HG03520 (cell line): ENCODE measurements at regions not wholly inside any gene's neighbourhood (a gene's known extent, or its start where the extent isn't known, plus 50 kb on each side); places are given as distances from the start of the nearest gene placed in this dataset.
A peak's percentile ranks its signal among the peaks of the same experiment; 100 is the strongest.

Experiments used
- ATAC-seq: cut with Tn5 transposase; IDR thresholded peaks from one replicate; pipeline ENCODE4 v1.9.1; 2021; ENCODE audit warnings: mild to moderate bottlenecking, moderate library complexity; ENCODE audit not compliant: unreplicated experiment

- no peak for ATAC-seq
Measured at GRCh38 chr2:212712991-212713390, 174.4 kb upstream of the ERBB4 start.

- peak; percentile 41 for ATAC-seq
Measured at GRCh38 chr2:212712466-212712865, 173.9 kb upstream of the ERBB4 start.

- ATAC-seq = no peak
Measured at GRCh38 chr2:212711856-212712255, 173.3 kb upstream of the ERBB4 start.

- no peak for ATAC-seq
Measured at GRCh38 chr2:212709280-212709679, 170.7 kb upstream of the ERBB4 start.

- ATAC-seq = no peak
Measured at GRCh38 chr2:212708355-212708754, 169.8 kb upstream of the ERBB4 start.

GRCh38 chr2:212695426-212695825, 156.8 kb upstream of the ERBB4 start:
- ATAC-seq = no peak

GRCh38 chr2:212694398-212694797, 155.8 kb upstream of the ERBB4 start:
- ATAC-seq = no peak

- no peak for ATAC-seq
Measured at GRCh38 chr2:212692466-212692865, 153.9 kb upstream of the ERBB4 start.

GRCh38 chr2:212686285-212686895, 147.8 kb upstream of the ERBB4 start:
- ATAC-seq = peak; percentile 51

- ATAC-seq = no peak
Measured at GRCh38 chr2:212683346-212684097, 144.9 kb upstream of the ERBB4 start.

GRCh38 chr2:212682937-212683336, 144.3 kb upstream of the ERBB4 start:
- ATAC-seq = no peak

GRCh38 chr2:212677466-212677865, 138.9 kb upstream of the ERBB4 start:
- no peak for ATAC-seq

- no peak for ATAC-seq
Measured at GRCh38 chr2:212672186-212672585, 133.6 kb upstream of the ERBB4 start.

GRCh38 chr2:212669761-212670160, 131.2 kb upstream of the ERBB4 start:
- ATAC-seq = no peak

GRCh38 chr2:212667751-212668316, 129.2 kb upstream of the ERBB4 start:
- peak; percentile 47 for ATAC-seq

GRCh38 chr2:212665948-212666347, 127.3 kb upstream of the ERBB4 start:
- ATAC-seq = no peak

- no peak for ATAC-seq
Measured at GRCh38 chr2:212659441-212659840, 120.8 kb upstream of the ERBB4 start.

GRCh38 chr2:212649646-212650045, 111.0 kb upstream of the ERBB4 start:
- ATAC-seq = no peak

GRCh38 chr2:212646698-212647366, 108.2 kb upstream of the ERBB4 start:
- no peak for ATAC-seq

GRCh38 chr2:212644195-212644837, 105.7 kb upstream of the ERBB4 start:
- no peak for ATAC-seq

- ATAC-seq = no peak
Measured at GRCh38 chr2:212640428-212640827, 101.8 kb upstream of the ERBB4 start.
